Prostate gland (tissue), 2 donors: ENCODE measurements at regions not wholly inside any gene's neighbourhood (a gene's known extent, or its start where the extent isn't known, plus 50 kb on each side); places are given as distances from the start of the nearest gene placed in this dataset.

Source experiments
- DNase-seq: peaks from one replicate; pipeline ENCODE4 v3.0.0-alpha.2; 2019; ENCODE audit warnings: low spot score
- H3K27ac ChIP-seq, 2 donors: fragments of 200-600 bp; sonication (generic); 2 replicates each; pipeline ENCODE4 v1.5.1; 2017 to 2019
- H3K27me3 ChIP-seq: fragments of 200-600 bp; sonication (generic); replicated peaks from 2 replicates; pipeline ENCODE4 v1.5.1; 2019; ENCODE audit not compliant: insufficient read depth
- H3K36me3 ChIP-seq, 2 donors: fragments of 200-600 bp; sonication (generic); 1 replicate in 1 of 2; 2 replicates in 1 of 2; pipeline versions ENCODE4 v1.5.1 to v1.8.1; 2017 to 2019
- H3K4me1 ChIP-seq: fragments of 200-600 bp; sonication (generic); replicated peaks from 2 replicates; pipeline ENCODE4 v1.5.1; 2019
- H3K4me3 ChIP-seq, 2 donors: fragments of 200-600 bp; sonication (generic); 2 replicates each; pipeline ENCODE4 v1.5.1; 2017 to 2019
- H3K9me3 ChIP-seq: fragments of 200-600 bp; sonication (generic); 2 replicates; pipeline ENCODE4 v1.5.1; 2017
- POLR2A ChIP-seq: fragments of 450-650 bp; IDR thresholded peaks from one replicate; pipeline ENCODE4 v1.6.1; 2016; ENCODE audit warnings: antibody characterized with exemption, mild to moderate bottlenecking
- POLR2AphosphoS5 ChIP-seq: sonication (generic); formaldehyde crosslinking; IDR thresholded peaks from one replicate; pipeline ENCODE4 v1.6.1; 2017; ENCODE audit warnings: antibody characterized with exemption
- WGBS: methylation state at CpG from one replicate; pipeline ENCODE4 v1.1.5; 2018; 5-methylcytosine and 5-hydroxymethylcytosine counted together
- intact Hi-C: fragments of 100-400 bp; cut with DNase I; formaldehyde crosslinking; loops from one replicate; pipeline ENCODE4 v1.14.2; 2022
- TF ChIP-seq, protein P1 (sequence below), 4 experiments: fragments of 200-600 bp in 2 of 4; fragments of 450-650 bp in 2 of 4; sonication (generic) in 2 of 4; IDR thresholded peaks; 1 replicate in 3 of 4; 2 replicates in 1 of 4; pipeline ENCODE4 v1.5.1; 2016 to 2019; ENCODE audit warnings: antibody characterized with exemption in 4 of 4, mild to moderate bottlenecking in 2 of 4, moderate library complexity in 2 of 4

DNA sequence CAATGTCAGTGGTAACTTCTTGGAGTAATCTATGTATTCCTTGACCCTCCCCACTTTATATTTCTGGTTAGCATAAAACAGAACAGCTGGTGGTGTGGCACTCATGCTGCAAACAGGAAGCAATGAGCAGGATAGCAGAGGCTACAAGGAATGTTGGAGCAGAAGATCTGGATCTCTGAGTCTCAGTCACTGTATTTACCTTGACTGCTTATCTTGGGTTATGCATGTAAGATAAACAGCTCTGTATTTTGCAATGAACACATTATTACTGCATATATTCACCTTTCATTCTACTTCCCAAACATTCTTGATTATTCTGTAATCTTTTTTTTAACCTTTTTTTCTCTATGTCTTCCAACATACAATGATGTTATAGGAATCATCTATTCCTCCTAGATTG is 977.9 kb upstream of the CNTNAP5 start:
- Histone ChIP-seq H3K36me3 (no peaks in the 10 kb centered on the region), H3K27me3 (no peaks in the 10 kb centered on the region), H3K27ac (no peak overlapping the region), H3K4me1 (no peaks in the 10 kb centered on the region), H3K4me3 (no peak overlapping the region), H3K9me3 (no peaks in the 10 kb centered on the region)
- TF ChIP-seq, protein P1, sequence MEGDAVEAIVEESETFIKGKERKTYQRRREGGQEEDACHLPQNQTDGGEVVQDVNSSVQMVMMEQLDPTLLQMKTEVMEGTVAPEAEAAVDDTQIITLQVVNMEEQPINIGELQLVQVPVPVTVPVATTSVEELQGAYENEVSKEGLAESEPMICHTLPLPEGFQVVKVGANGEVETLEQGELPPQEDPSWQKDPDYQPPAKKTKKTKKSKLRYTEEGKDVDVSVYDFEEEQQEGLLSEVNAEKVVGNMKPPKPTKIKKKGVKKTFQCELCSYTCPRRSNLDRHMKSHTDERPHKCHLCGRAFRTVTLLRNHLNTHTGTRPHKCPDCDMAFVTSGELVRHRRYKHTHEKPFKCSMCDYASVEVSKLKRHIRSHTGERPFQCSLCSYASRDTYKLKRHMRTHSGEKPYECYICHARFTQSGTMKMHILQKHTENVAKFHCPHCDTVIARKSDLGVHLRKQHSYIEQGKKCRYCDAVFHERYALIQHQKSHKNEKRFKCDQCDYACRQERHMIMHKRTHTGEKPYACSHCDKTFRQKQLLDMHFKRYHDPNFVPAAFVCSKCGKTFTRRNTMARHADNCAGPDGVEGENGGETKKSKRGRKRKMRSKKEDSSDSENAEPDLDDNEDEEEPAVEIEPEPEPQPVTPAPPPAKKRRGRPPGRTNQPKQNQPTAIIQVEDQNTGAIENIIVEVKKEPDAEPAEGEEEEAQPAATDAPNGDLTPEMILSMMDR (IDR thresholded peaks at IDR 0.05) = no peak
- no peak for TF ChIP-seq POLR2A
- TF ChIP-seq POLR2AphosphoS5 = no peak
- DNase-seq = no peak
- intact Hi-C loops = no loop called here

DNA sequence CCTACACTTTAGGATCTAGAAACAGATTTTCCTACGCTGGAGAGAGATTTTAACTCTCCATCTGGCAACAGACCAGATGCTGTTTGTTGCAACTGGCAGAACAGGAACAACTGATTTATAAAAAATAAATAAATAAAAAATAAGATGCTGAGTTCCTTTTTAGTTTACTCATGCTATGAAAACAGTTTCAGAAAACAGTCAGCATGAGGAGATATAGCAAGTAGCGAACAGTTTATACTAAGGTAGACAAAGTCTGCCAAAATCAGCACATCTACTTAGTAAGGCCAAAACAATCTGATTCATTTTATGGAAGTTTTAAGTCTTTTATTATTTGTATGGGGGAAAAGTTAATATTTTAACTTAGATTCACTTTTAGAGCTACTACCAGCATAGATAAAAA is 974.0 kb upstream of the CNTNAP5 start:
- Histone ChIP-seq H3K27ac (no peak overlapping the region), H3K27me3 (no peaks in the 10 kb centered on the region), H3K4me3 (no peak overlapping the region), H3K9me3 (no peaks in the 10 kb centered on the region), H3K36me3 (no peaks in the 10 kb centered on the region), H3K4me1 (no peaks in the 10 kb centered on the region)
- intact Hi-C loops = no loop called here
- TF ChIP-seq POLR2A = no peak
- TF ChIP-seq, protein P1 (IDR thresholded peaks at IDR 0.05) = no peak
- TF ChIP-seq POLR2AphosphoS5 = no peak
- DNase-seq = no peak
- WGBS = 40% methylated on average over 2 of the region's 2 CpGs

DNA sequence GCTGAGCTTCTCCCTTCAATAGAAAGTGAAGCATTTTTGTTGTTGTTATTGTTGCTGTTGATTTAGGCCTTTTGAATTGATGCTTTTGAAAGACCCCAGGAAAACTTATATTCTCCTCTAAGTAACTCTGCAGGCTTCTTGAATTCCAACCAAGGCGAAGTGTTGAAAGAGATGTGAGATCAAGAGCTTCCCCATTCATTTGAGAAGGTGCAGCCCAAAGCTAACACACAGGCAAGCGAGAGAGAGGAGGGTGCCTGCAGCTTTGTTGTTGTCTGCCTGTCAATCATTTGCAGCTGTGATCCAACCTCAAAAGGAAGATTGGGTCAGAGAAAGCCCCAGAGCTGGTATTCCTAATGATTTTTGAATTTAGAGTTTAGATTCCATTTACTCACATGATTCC is 963.6 kb upstream of the CNTNAP5 start:
- no peaks in the 10 kb centered on the region for H3K4me1 ChIP-seq
- H3K9me3 ChIP-seq = no peaks in the 10 kb centered on the region
- DNase-seq = no peak
- H3K27ac ChIP-seq = no peak overlapping the region
- no peaks in the 10 kb centered on the region for H3K27me3 ChIP-seq
- TF ChIP-seq POLR2A (no peak), POLR2AphosphoS5 (no peak)
- TF ChIP-seq, protein P1 (IDR thresholded peaks at IDR 0.05) = no peak
- intact Hi-C loops = no loop called here
- H3K4me3 ChIP-seq = no peak overlapping the region
- H3K36me3 ChIP-seq = no peaks in the 10 kb centered on the region
- WGBS = 84% methylated on average over 2 of the region's 2 CpGs

DNA sequence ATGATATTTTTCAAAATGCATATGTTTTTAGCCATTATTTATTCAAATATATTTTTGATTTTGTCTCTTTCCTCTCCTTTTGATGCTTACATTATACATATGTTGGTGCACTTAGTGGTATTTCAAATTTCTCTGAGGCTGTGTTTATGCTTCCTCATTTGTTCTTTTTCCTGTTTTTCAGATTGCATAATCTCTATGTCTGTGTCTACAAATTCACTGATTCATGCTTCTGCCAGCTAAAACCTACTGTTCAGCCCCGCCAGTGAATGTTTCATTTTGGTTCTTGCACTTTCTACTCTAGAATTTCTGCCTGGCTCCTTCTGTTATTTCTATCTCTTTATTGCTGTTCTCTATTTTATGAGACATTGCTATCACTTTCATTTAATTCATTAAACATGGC is 951.7 kb upstream of the CNTNAP5 start:
- WGBS = 86% methylated on average over 1 of the region's 1 CpG
- H3K9me3 ChIP-seq = no peaks in the 10 kb centered on the region
- no peak for DNase-seq
- no peaks in the 10 kb centered on the region for H3K4me1 ChIP-seq
- intact Hi-C loops = no loop called here
- no peak overlapping the region for H3K27ac ChIP-seq
- H3K36me3 ChIP-seq = no peaks in the 10 kb centered on the region
- TF ChIP-seq, protein P1 (IDR thresholded peaks at IDR 0.05) = no peak
- no peak for TF ChIP-seq POLR2AphosphoS5
- no peak for TF ChIP-seq POLR2A
- no peak overlapping the region for H3K4me3 ChIP-seq
- no peaks in the 10 kb centered on the region for H3K27me3 ChIP-seq

DNA sequence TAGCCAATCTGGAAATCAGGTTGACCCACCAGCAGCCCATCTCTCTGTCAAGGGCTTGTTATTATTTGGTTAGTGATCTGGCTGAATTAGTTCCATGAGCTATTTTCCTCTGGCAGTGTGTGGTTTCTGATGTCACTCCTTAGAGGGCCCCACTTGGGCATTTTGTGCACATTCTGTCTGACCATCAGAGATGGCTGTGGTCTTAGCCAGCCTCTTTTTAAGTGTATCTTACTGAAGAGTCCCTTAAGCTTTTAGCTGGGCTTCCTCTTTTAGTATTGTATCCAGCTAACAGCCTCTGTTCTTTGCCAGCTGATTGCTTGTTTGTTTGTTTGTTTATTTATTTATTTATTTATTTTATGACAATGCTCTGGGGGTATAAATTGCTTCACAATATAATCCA is 951.1 kb upstream of the CNTNAP5 start:
- DNase-seq = no peak
- no peaks in the 10 kb centered on the region for H3K27me3 ChIP-seq
- no peaks in the 10 kb centered on the region for H3K36me3 ChIP-seq
- no peaks in the 10 kb centered on the region for H3K4me1 ChIP-seq
- H3K9me3 ChIP-seq = no peaks in the 10 kb centered on the region
- no peak overlapping the region for H3K27ac ChIP-seq
- H3K4me3 ChIP-seq = no peak overlapping the region
- intact Hi-C loops = no loop called here
- TF ChIP-seq, protein P1 (IDR thresholded peaks at IDR 0.05) = no peak
- TF ChIP-seq POLR2AphosphoS5 (no peak), POLR2A (no peak)
